Body of pancreas (tissue), 4 donors: ENCODE measurements at regions not wholly inside any gene's neighbourhood (a gene's known extent, or its start where the extent isn't known, plus 50 kb on each side); places are given as distances from the start of the nearest gene placed in this dataset.
A peak's percentile ranks its signal among the peaks of the same experiment; 100 is the strongest.
"Not testable (repeated sequence)": the region's sequence is repeated elsewhere in the genome, so short reads cannot be mapped to it uniquely, and the experiment has no call there.

Source experiments
- ATAC-seq: fragments of 150-250 bp; one replicate; pipeline ENCODE4 v1.9.1; 2016
- DNase-seq, 4 donors: peaks; one replicate each; pipeline ENCODE4 v3.0.0-alpha.2; 2019
- H3K27ac ChIP-seq, 4 donors: fragments of 200-600 bp; sonication (generic); 1 replicate in 3 of 4; 2 replicates in 1 of 4; pipeline versions ENCODE4 v1.5.1 to v1.6.1; 2016 to 2019; ENCODE audit warnings: mild to moderate bottlenecking in 1 of 4, mixed read lengths in 1 of 4, moderate library complexity in 1 of 4
- H3K27me3 ChIP-seq, 2 donors: fragments of 200-600 bp; sonication (generic); one replicate each; pipeline ENCODE4 v1.6.0; 2016; ENCODE audit warnings: mild to moderate bottlenecking in 1 of 2
- H3K36me3 ChIP-seq, 2 donors: fragments of 200-600 bp; sonication (generic); replicated peaks in 1 of 2; 2 replicates each; pipeline ENCODE4 v1.5.1; 2016; ENCODE audit warnings: low read depth in 2 of 2; ENCODE audit not compliant: insufficient read depth in 1 of 2
- H3K4me1 ChIP-seq: fragments of 200-600 bp; sonication (generic); one replicate; pipeline ENCODE4 v1.6.0; 2016
- H3K4me3 ChIP-seq, 2 donors: fragments of 200-600 bp; sonication (generic); 1 replicate in 1 of 2; 2 replicates in 1 of 2; pipeline ENCODE4 v1.5.1; 2016 to 2019
- H3K9me3 ChIP-seq, 3 donors: fragments of 200-600 bp; sonication (generic); 1 replicate in 2 of 3; 2 replicates in 1 of 3; pipeline ENCODE4 v1.5.1; 2016
- CTCF ChIP-seq, 7 experiments: fragments of 450-650 bp in 4 of 7; fragments of 200-600 bp in 3 of 7; sonication (generic) in 3 of 7; IDR thresholded peaks; one replicate each; pipeline ENCODE4 v1.5.1; 2016 to 2019; ENCODE audit warnings: antibody characterized with exemption in 7 of 7
- POLR2A ChIP-seq, 3 donors: fragments of 450-650 bp; IDR thresholded peaks; one replicate each; pipeline ENCODE4 v1.6.1; 2016; ENCODE audit warnings: antibody characterized with exemption in 3 of 3, mild to moderate bottlenecking in 2 of 3
- WGBS, 2 donors: methylation state at CpG; one replicate each; pipeline ENCODE4 v1.1.5; 2017; 5-methylcytosine and 5-hydroxymethylcytosine counted together
- intact Hi-C: fragments of 100-400 bp; cut with DNase I; formaldehyde crosslinking; loops from one replicate; pipeline ENCODE4 v1.15.1; 2023

- Histone ChIP-seq H3K36me3 (no peaks in the 10 kb centered on the region), H3K9me3 (no peaks in the 10 kb centered on the region), H3K27me3 (no peaks in the 10 kb centered on the region), H3K27ac (no peak overlapping the region), H3K4me3 (no peak overlapping the region), H3K4me1 (no peaks in the 10 kb centered on the region)
- DNase-seq = no peak
- intact Hi-C loops = no loop called here
- TF ChIP-seq CTCF (IDR thresholded peaks at IDR 0.05) (no peak), POLR2A (IDR thresholded peaks at IDR 0.05) (no peak)
- peak; percentile 77 for ATAC-seq
- WGBS, 2 donors = 68 to 78% methylated on average over 2 of the region's 2 CpGs
Observed at GRCh38 chr4:53943345-53944085, 120.9 kb downstream of the CHIC2 start.

- intact Hi-C loops = no loop called here
- 58 to 67% methylated on average over 3 of the region's 3 CpGs for WGBS, 2 donors
- H3K36me3 ChIP-seq = no peaks in the 10 kb centered on the region
- H3K27me3 ChIP-seq = no peaks in the 10 kb centered on the region
- H3K9me3 ChIP-seq = no peaks in the 10 kb centered on the region
- ATAC-seq = no peak
- TF ChIP-seq CTCF (IDR thresholded peaks at IDR 0.05) (no peak), POLR2A (IDR thresholded peaks at IDR 0.05) (no peak)
- no peak overlapping the region for H3K27ac ChIP-seq
- no peak for DNase-seq
- no peaks in the 10 kb centered on the region for H3K4me1 ChIP-seq
- H3K4me3 ChIP-seq = no peak overlapping the region
Observed at GRCh38 chr4:53942712-53943111, 121.7 kb downstream of the CHIC2 start.

- Histone ChIP-seq H3K4me1 (no peaks in the 10 kb centered on the region), H3K9me3 (no peaks in the 10 kb centered on the region), H3K27me3 (no peaks in the 10 kb centered on the region), H3K4me3 (no peak overlapping the region), H3K27ac (no peak overlapping the region), H3K36me3 (no peaks in the 10 kb centered on the region)
- no peak for ATAC-seq
- intact Hi-C loops = no loop called here
- WGBS, 2 donors = 91 to 92% methylated on average over 4 of the region's 4 CpGs
- no peak for TF ChIP-seq CTCF (IDR thresholded peaks at IDR 0.05)
- no peak for TF ChIP-seq POLR2A (IDR thresholded peaks at IDR 0.05)
- no peak for DNase-seq
Observed at GRCh38 chr4:53941331-53941730, 123.1 kb downstream of the CHIC2 start.

DNA sequence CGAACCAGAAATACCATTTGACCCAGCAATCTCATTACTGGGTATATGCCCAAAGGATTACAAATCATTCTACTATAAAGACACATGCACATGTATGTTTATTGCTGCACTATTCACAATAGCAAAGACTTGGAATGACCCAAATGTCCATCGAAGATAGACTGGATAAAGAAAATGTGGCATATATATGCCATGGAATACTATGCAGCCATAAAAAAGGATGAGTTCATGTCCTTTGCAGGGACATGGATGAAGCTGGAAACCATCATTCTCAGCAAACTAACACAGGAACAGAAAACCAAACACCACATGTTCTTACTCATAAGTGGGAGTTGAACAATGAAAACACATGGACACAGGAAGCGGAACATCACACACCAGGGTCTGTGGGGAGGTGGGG lies 124.5 kb downstream of the CHIC2 start:
- H3K36me3 ChIP-seq, H3K4me3 ChIP-seq, H3K9me3 ChIP-seq, intact Hi-C loops, ATAC-seq, DNase-seq, H3K27ac ChIP-seq, H3K27me3 ChIP-seq, H3K4me1 ChIP-seq: not testable (repeated sequence)
- 86 to 96% methylated on average over 3 of the region's 3 CpGs for WGBS, 2 donors

DNA sequence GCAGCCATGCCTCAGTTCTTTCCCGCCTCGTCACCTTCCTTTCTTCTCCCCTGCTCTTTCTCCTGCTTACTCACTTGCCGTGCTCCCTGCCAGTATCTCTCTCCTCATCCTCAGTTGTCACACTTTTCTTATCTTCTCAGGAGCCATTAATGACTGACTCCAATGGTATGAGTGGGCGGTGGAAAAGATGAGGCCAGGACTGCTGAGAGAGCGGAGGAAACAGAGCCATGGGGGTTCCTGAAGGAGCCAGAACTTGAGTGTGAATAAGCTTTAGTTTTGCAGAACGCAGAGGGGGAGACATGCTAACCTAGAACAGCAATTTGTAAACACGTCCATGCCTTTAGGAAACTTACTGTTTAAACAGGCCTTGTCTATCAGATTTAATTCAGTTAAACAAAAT lies 126.5 kb downstream of the CHIC2 start:
- H3K4me1 ChIP-seq = no peaks in the 10 kb centered on the region
- no peak for TF ChIP-seq POLR2A (IDR thresholded peaks at IDR 0.05)
- no peak for TF ChIP-seq CTCF (IDR thresholded peaks at IDR 0.05)
- no peak for ATAC-seq
- H3K4me3 ChIP-seq = no peak overlapping the region
- H3K27me3 ChIP-seq = no peaks in the 10 kb centered on the region
- no peak for DNase-seq
- no peak overlapping the region for H3K27ac ChIP-seq
- intact Hi-C loops = no loop called here
- no peaks in the 10 kb centered on the region for H3K36me3 ChIP-seq
- WGBS, 2 donors = 72 to 90% methylated on average over 7 of the region's 7 CpGs
- H3K9me3 ChIP-seq = no peaks in the 10 kb centered on the region
